ENCODE measurements at regions not wholly inside any gene's neighbourhood (a gene's known extent, or its start where the extent isn't known, plus 50 kb on each side); places are given as distances from the start of the nearest gene placed in this dataset.

DNA sequence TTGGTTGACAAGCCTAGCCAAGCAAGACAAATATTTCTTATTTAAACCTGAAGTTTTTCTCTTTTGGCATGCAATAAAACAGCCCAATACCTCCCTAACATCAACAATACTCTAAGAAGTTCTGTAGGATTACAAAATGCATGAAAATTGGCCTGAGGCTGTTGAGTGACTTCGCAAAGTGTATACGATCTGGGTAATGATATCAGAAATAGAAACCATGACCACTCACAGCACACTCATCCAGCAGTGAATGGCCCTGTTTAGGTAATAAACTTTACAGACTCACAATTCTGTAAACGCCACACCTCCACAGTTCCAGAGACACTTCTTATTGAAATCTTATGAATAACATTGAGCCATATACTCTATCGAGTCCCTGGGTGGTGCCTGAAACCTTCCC, 83.0 kb upstream of the NAALADL2 start:
- Histone ChIP-seq H2AFZ (ENCODE audit: low read depth, low read length) (no peak overlapping the region), H3K9ac (replicated peaks; ENCODE audit: extremely low read depth, insufficient read depth, low read length) (no peak overlapping the region), H3K79me2 (ENCODE audit: control insufficient read depth, insufficient read depth, low read length) (no peaks in the 10 kb centered on the region), H3K27ac (ENCODE audit: insufficient read depth, low read depth, low read length) (no peak overlapping the region), H3K9me1 (replicated peaks; ENCODE audit: control insufficient read depth, extremely low read depth, insufficient read depth, low read length) (no peaks in the 10 kb centered on the region), H3K4me1 (ENCODE audit: control insufficient read depth, extremely low read depth, insufficient read depth, low read length) (no peaks in the 10 kb centered on the region), H3K4me3 (replicated peaks in 1 of 3; ENCODE audit: insufficient read depth in 1 of 3, low read depth in 1 of 3, low read length in 3 of 3) (no peak overlapping the region), H3K9me3 (replicated peaks; ENCODE audit: control insufficient read depth, insufficient read depth, low read length) (no peaks in the 10 kb centered on the region), H3K27me3 (ENCODE audit: control insufficient read depth in 2 of 2, insufficient read depth in 2 of 2, low read length in 2 of 2) (no peaks in the 10 kb centered on the region), H3K4me2 (ENCODE audit: insufficient read depth, low read length) (no peak overlapping the region), H4K20me1 (replicated peaks; ENCODE audit: control insufficient read depth, extremely low read depth, insufficient read depth, low read length) (no peaks in the 10 kb centered on the region), H3K36me3 (ENCODE audit: control insufficient read depth in 2 of 2, extremely low read depth in 1 of 2, insufficient read depth in 2 of 2, low read length in 2 of 2) (no peaks in the 10 kb centered on the region)
- BruUV-seq (replicated peaks), result no TSS peak
- dilution Hi-C loops (cut with MboI; ENCODE audit: extremely low pct_ligation_motif_present, low sequenced_read_pairs) (no loop called here), intact Hi-C loops (cut with micrococcal nuclease) (no loop called here)
- no peak for FAIRE-seq
- POLR2A ChIA-PET, result no interaction called here
- CTCF ChIA-PET, result interaction anchor here (1.1 kb wide), 1 partner anchor 16 kb away, joined by 3 read pairs; no protein-coding TSS in a partner anchor
- DNase-seq (ENCODE audit: low read depth, low spot score), result no peak
- TF ChIP-seq POLR2AphosphoS5 (IDR thresholded peaks at IDR 0.05; ENCODE audit: insufficient read depth, low read depth, low read length) (no peak), JUN (IDR thresholded peaks at IDR 0.05; ENCODE audit: borderline replicate concordance, insufficient read depth, insufficient read length, low read depth) (no peak), POLR2A (IDR thresholded peaks at IDR 0.05; ENCODE audit: low read depth, low read length) (no peak), GATA2 (IDR thresholded peaks at IDR 0.05; ENCODE audit: insufficient read depth, insufficient read length, low read depth, low read length) (no peak), FOS (IDR thresholded peaks at IDR 0.05; ENCODE audit: borderline replicate concordance, insufficient read depth, low read length) (no peak)

DNA sequence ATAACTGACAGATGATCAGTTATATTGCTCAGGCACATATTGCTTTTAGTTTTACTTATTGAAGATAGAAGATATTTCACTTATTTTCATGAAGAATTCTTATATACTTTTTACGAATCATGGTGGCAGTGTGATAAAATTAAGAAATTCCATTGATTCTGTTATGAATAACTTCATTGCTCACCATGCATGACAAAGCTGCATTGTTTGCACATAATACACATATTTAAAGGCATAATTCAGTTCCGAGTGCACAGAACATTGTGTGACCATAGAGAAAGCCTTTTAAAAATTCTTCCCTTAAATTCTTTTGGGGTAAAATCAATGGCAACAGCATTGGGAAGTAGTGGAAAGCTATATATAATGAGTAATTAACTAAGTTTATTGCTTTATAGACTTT, 82.5 kb upstream of the NAALADL2 start:
- Histone ChIP-seq H3K9me1 (replicated peaks; ENCODE audit: control insufficient read depth, extremely low read depth, insufficient read depth, low read length) (no peaks in the 10 kb centered on the region), H3K4me1 (ENCODE audit: control insufficient read depth, extremely low read depth, insufficient read depth, low read length) (no peaks in the 10 kb centered on the region), H3K4me3 (replicated peaks in 1 of 3; ENCODE audit: insufficient read depth in 1 of 3, low read depth in 1 of 3, low read length in 3 of 3) (no peak overlapping the region), H4K20me1 (replicated peaks; ENCODE audit: control insufficient read depth, extremely low read depth, insufficient read depth, low read length) (no peaks in the 10 kb centered on the region), H3K9ac (replicated peaks; ENCODE audit: extremely low read depth, insufficient read depth, low read length) (no peak overlapping the region), H3K27ac (ENCODE audit: insufficient read depth, low read depth, low read length) (no peak overlapping the region), H2AFZ (ENCODE audit: low read depth, low read length) (no peak overlapping the region), H3K36me3 (ENCODE audit: control insufficient read depth in 2 of 2, extremely low read depth in 1 of 2, insufficient read depth in 2 of 2, low read length in 2 of 2) (no peaks in the 10 kb centered on the region), H3K9me3 (replicated peaks; ENCODE audit: control insufficient read depth, insufficient read depth, low read length) (no peaks in the 10 kb centered on the region), H3K27me3 (ENCODE audit: control insufficient read depth in 2 of 2, insufficient read depth in 2 of 2, low read length in 2 of 2) (no peaks in the 10 kb centered on the region), H3K79me2 (ENCODE audit: control insufficient read depth, insufficient read depth, low read length) (no peaks in the 10 kb centered on the region), H3K4me2 (ENCODE audit: insufficient read depth, low read length) (no peak overlapping the region)
- no peak for DNase-seq (ENCODE audit: low read depth, low spot score)
- dilution Hi-C loops (cut with MboI; ENCODE audit: extremely low pct_ligation_motif_present, low sequenced_read_pairs) (no loop called here), intact Hi-C loops (cut with micrococcal nuclease) (no loop called here)
- ChIA-PET CTCF (interaction anchor here (0.9 kb wide), 1 partner anchor 9 kb away, joined by 3 read pairs; no protein-coding TSS in a partner anchor), POLR2A (no interaction called here)
- no peak for FAIRE-seq
- no TSS peak for BruUV-seq (replicated peaks)
- no peak for TF ChIP-seq EZH2 (IDR thresholded peaks at IDR 0.05; ENCODE audit: borderline replicate concordance, low read depth, low read length, severe bottlenecking)
- no peak for TF ChIP-seq GATA2 (IDR thresholded peaks at IDR 0.05; ENCODE audit: insufficient read depth, insufficient read length, low read depth, low read length)
- TF ChIP-seq, protein P1, sequence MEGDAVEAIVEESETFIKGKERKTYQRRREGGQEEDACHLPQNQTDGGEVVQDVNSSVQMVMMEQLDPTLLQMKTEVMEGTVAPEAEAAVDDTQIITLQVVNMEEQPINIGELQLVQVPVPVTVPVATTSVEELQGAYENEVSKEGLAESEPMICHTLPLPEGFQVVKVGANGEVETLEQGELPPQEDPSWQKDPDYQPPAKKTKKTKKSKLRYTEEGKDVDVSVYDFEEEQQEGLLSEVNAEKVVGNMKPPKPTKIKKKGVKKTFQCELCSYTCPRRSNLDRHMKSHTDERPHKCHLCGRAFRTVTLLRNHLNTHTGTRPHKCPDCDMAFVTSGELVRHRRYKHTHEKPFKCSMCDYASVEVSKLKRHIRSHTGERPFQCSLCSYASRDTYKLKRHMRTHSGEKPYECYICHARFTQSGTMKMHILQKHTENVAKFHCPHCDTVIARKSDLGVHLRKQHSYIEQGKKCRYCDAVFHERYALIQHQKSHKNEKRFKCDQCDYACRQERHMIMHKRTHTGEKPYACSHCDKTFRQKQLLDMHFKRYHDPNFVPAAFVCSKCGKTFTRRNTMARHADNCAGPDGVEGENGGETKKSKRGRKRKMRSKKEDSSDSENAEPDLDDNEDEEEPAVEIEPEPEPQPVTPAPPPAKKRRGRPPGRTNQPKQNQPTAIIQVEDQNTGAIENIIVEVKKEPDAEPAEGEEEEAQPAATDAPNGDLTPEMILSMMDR (IDR thresholded peaks at IDR 0.05; ENCODE audit: extremely low read depth in 1 of 2, insufficient read depth in 1 of 2, low read depth in 1 of 2, low read length in 2 of 2), result no peak
- TF ChIP-seq, protein P2, sequence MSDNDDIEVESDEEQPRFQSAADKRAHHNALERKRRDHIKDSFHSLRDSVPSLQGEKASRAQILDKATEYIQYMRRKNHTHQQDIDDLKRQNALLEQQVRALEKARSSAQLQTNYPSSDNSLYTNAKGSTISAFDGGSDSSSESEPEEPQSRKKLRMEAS (IDR thresholded peaks at IDR 0.05; ENCODE audit: insufficient read depth, insufficient read length), result no peak
- TF ChIP-seq FOS (IDR thresholded peaks at IDR 0.05; ENCODE audit: borderline replicate concordance, insufficient read depth, low read length), result no peak
- no peak for TF ChIP-seq MYC (IDR thresholded peaks at IDR 0.05; ENCODE audit: low read depth, low read length)
- no peak for TF ChIP-seq POLR2A (IDR thresholded peaks at IDR 0.05; ENCODE audit: low read depth, low read length)
- no peak for TF ChIP-seq JUN (IDR thresholded peaks at IDR 0.05; ENCODE audit: borderline replicate concordance, insufficient read depth, insufficient read length, low read depth)
- no peak for TF ChIP-seq POLR2AphosphoS5 (IDR thresholded peaks at IDR 0.05; ENCODE audit: insufficient read depth, low read depth, low read length)

All from endothelial cell of umbilical vein (primary cell).